Activated naive CD4-positive, alpha-beta T cell treated with Interleukin-2 at 50 U/mL for 16 hours (primary cell): ENCODE measurements at regions not wholly inside any gene's neighbourhood (a gene's known extent, or its start where the extent isn't known, plus 50 kb on each side); places are given as distances from the start of the nearest gene placed in this dataset.
"Not testable (repeated sequence)": the region's sequence is repeated elsewhere in the genome, so short reads cannot be mapped to it uniquely, and the experiment has no call there.

ENCODE experiments used
- DNase-seq: peaks from one replicate; pipeline ENCODE4 v3.0.0-alpha.2; 2020

DNA sequence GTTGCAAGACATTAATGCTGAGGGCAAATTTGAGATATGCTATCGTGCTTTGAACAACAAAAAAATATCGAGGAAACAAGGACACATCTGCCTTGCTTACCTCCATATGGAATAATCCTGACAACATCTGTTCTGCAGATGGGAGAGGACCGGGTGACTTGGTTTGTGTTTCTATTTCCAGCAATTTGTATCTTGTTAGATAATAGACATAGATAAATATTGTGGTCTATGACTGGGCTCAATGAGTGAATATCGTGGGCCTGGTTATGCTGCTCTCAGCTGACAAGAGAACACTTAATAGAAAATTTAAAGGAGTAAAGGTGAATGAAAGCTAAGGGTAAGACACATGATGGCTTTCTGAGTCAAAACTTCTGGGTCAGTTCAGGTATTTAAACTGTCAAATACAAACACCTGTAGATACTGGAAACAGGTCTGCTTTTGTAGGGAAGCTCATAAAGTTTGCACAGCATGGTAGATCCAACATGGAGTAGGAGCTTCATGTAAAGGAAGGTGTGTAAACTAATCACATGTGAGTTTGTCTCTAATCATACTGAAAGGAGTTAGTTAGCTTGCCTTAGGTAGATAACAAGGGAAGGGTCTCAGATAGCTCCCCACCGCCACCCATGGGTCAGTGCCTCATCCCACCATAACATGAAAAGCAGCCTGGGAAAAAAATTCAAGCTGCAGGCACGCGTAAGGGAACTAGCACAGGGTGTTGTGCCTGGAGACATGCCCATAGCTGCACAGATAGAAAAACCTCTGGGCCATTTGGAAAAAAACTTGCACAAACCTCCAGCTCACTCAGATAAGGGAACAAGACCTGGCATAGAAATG, 904.1 kb upstream of the EPHA5 start:
- DNase-seq: no peak

DNA sequence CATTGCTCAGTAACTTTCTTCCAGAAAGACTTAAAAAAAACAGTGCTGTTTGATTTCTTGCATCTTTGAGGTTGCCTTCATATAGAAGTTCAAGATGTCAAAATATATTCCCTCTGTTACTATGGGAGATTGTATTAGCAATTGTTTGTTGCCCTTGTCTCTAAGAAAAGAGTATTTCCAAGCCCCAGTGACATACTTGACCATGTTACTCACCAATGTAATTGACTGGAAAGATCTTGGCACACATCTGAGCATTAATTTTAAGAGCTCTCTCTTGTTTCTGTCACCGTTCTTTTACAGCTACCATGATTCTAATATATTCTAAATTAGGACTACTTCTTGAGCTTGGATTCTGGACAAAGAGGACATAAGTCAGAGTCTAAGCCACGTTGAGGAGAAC, 902.7 kb upstream of the EPHA5 start:
- DNase-seq: no peak

DNA sequence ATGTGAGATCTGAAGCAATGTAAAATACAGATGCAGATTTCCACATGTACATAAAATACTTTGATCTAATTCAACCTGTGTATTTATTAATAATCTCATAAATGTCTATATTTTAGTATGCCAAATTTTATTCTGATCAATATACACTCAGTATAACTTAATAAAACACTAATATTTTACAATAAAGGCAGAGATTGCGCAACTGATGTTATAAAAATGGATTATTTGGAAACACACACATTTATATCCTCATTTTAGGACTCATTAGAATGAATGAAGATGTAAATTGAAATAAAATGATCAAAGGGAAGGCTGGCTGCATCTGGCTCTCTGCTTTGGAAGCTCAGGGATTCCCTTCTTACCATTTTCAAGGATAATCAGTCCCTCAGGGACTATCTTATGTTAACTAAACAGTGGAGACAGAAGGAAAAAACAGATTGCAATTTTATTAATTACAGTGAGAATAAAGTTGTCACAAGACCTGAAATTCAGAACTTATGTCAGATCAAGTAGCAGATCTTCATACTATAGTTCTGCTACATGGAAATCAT, 900.9 kb upstream of the EPHA5 start:
- DNase-seq: no peak

DNA sequence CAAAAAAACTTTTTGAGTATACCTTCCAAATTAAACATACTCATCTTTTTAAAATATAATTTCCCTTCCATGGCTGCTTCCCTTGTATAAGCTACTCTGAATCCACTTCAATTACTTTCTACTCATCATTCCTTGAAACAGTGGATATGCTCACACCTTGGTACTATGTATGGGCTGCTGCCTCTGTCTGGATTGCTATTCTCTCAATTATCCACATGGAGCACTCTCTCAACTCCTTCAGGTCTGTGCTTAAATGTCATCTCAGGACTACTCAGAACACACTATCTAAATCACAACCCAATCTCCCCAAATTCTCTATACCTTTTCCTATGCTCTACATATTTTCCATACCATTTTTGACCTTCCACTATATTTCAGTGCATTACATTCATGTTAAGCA, 898.9 kb upstream of the EPHA5 start:
- DNase-seq: no peak

DNA sequence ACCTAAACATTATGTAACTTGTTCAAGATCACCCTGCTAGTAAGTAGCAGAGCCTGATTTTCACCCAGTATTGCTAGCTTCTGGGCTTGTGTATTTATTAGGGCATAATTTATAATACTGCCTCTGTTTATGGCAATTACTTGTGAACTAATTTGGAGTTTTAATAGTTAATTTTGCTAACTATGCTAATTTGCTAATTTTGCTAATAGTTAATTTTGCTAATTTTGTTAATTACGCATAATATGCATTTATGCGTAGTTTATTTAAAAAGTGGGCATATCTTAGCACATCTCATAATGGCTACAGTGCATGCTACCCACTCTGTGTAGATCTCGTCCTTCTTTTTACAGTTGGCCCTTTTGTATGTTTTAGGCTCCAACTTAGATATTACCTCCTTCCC, 898.1 kb upstream of the EPHA5 start:
- DNase-seq: no peak

GRCh38 chr4:66568001-66568400, 897.7 kb upstream of the EPHA5 start:
- DNase-seq: no peak

DNA sequence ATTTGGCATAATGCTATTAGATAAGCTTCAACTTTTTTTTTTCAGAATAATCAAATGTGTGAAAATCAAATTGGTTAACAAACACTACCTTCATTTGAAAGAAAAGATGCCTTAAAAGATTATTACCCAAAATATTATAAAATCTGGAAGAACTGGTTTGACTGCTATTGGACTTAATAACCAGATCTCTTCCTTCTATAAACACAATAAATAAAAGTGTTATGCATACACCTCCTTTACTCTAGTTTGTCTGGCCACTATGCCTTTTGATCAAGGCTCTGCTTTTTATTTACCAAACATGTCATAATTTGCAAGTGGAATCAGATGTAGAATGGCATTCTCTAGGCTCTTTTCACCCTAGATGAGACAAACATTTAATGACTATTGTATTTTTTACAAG, 897.3 kb upstream of the EPHA5 start:
- no peak for DNase-seq

DNA sequence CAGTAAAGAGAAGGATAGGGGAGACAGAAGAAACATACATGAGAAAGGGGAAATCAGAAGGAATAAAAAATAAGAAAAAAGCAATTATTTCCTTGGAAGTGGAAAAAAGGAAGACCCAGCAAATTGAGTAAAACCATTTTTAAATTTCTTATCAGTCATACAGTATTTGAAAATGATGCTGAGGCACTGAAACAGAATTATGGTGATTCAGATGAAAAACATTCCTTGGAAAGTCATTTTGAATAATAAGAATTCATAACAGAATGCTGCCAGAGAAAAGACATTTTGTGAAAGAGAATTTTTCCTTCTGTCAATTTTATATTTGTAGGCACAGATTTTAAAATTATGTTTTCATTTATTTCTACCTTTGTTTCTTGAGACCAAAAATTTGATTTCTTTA, 895.5 kb upstream of the EPHA5 start:
- DNase-seq: no peak

DNA sequence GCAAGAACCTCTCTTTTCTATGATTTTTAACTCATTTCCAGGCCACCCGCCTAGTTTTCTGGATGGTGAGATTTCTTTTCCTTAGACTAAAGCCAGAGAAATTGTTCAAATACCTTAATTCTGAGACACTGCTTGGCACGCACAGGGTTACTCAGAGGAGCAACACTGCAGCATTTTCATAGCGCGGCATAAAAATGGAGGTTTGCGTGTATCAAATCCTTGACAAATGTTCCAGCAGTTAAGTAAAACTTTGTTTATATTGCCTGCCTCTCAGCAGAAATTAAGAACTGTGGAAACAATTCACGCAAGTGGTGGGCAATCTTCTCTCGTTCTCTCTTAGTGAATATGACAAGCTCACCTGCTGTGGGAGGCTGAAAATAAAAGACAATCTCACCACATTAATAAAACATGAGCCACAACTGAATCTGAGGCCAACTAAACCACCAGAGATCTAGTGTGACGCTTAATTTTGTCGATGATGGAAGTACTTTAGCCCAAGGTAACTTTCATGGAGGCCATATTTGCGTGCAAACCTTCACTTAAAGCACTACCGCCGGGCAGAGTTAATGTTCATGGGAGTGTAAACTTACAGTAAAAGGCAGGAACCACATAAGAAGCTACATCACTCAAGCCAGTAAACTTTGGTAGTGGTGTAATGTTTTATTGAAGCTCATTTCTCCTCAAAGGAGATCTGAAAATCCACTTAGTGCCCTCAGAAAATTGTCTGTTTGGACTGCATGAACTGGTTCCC, 894.8 kb upstream of the EPHA5 start:
- no peak for DNase-seq

GRCh38 chr4:66562276-66562806, 892.1 kb upstream of the EPHA5 start:
- DNase-seq: no peak

GRCh38 chr4:66561465-66562053, 891.3 kb upstream of the EPHA5 start:
- DNase-seq: not testable (repeated sequence)

DNA sequence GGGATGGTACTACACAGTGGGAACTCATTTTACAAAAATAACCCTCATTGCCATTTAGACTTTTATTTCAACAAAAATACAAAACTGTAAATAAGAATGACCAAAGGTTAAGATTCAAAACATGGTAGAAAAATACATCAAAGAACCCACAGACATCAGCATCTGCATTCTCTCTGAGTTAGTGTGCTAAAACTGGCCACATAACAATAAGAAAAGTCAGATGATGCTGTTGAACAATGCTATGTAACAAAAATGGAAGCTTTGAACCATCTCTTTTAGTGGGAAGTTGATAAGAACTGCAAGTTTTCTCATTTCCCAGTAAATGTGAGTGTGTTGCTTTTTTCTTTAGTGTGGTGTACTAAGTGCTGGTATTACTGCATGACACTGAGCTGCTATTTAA, 888.4 kb upstream of the EPHA5 start:
- DNase-seq: no peak

GRCh38 chr4:66556651-66557278, 886.5 kb upstream of the EPHA5 start:
- no peak for DNase-seq

GRCh38 chr4:66555301-66555700, 885.0 kb upstream of the EPHA5 start:
- no peak for DNase-seq

- no peak for DNase-seq
These were observed 884.5 kb upstream of the EPHA5 start for GRCh38 chr4:66554826-66555225.

GRCh38 chr4:66545301-66545700, 875.0 kb upstream of the EPHA5 start:
- DNase-seq: not testable (repeated sequence)

GRCh38 chr4:66544281-66544680, 874.0 kb upstream of the EPHA5 start:
- DNase-seq: no peak

- DNase-seq: no peak
These were observed 869.5 kb upstream of the EPHA5 start for GRCh38 chr4:66539745-66540144.

DNA sequence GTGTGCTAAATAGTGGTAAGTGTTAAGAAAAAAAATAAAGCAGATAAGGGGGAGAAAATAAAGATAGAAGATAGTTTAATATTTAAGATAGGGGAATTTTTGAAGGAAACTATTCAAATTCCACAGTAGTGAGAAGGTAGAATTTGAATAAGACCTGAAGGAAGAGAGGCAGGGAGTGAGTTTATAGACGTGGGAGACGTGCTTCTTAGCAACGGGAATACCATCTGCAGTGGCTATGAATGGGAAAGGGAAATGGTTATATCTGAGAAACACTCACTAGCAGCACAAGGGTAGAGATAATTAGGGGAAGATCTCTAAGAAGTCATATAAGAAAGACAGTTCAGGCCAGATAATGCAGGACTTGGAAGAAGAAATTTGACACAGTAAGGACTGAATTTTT, 854.5 kb upstream of the EPHA5 start:
- no peak for DNase-seq

DNA sequence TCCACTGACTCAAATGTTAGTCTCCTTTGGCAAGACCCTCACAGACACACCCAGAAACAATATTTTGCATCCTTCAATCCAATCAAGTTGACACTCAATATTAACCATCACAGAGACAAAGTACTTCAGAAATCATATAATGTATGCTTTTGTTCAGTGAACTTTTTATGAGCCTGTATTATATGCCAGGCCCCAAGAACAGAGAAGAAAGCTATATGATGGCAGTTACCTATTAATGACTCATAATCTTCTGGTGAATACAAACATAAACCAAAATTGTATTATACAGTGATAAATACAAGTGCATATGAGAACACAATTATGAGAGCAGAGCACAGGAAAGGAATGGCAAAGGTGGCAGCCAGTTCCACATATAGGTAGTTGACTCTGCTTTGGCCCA, 852.0 kb upstream of the EPHA5 start:
- DNase-seq: no peak

- no peak for DNase-seq
These were observed 846.7 kb upstream of the EPHA5 start for GRCh38 chr4:66516940-66517339.

DNA sequence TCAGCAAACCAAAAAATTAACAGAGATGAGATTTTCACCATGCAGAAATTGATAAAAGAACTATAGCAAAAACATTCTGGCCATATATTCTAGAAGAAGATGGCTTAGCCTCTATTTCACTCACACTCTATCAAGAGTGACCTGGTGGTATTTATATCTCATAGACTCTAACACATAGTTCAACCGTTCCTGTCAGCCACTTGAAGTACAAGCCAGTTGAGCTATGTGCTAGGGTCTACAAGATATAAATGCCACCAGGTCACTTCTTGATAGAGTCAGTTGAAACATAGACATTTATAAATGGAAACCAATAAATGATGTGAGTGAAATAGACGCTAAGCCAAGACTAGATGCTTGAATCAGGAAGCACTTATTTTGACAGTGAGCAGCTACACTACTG, 836.7 kb upstream of the EPHA5 start:
- no peak for DNase-seq

- DNase-seq: no peak
These were observed 831.7 kb upstream of the EPHA5 start for GRCh38 chr4:66501997-66502396.
